ENCODE measurements at regions not wholly inside any gene's neighbourhood (a gene's known extent, or its start where the extent isn't known, plus 50 kb on each side); places are given as distances from the start of the nearest gene placed in this dataset.

DNA sequence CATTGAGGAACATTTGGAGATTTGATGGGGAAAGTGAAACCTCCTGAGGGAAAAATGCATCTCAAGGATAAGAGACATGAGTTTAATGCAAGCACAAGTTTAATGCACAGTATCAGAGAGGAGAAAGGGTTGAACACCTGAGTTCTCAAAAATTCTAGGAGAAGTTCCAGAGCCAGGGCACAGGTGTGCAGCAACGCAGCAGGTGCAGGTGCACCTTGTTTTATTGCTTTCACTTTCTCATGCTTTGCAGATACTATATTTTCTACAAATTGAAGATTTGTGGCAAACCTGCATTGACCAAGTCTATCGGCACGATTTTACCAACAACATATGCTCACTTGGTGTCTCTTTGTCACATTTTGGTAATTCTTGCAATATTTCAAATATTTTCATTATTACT is 267.6 kb upstream of the HNRNPA3 start:
- TF ChIP-seq, protein P1, sequence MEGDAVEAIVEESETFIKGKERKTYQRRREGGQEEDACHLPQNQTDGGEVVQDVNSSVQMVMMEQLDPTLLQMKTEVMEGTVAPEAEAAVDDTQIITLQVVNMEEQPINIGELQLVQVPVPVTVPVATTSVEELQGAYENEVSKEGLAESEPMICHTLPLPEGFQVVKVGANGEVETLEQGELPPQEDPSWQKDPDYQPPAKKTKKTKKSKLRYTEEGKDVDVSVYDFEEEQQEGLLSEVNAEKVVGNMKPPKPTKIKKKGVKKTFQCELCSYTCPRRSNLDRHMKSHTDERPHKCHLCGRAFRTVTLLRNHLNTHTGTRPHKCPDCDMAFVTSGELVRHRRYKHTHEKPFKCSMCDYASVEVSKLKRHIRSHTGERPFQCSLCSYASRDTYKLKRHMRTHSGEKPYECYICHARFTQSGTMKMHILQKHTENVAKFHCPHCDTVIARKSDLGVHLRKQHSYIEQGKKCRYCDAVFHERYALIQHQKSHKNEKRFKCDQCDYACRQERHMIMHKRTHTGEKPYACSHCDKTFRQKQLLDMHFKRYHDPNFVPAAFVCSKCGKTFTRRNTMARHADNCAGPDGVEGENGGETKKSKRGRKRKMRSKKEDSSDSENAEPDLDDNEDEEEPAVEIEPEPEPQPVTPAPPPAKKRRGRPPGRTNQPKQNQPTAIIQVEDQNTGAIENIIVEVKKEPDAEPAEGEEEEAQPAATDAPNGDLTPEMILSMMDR (conservative IDR thresholded peaks at IDR 0.05), result no peak
- TF ChIP-seq EZH2 (IDR thresholded peaks at IDR 0.05; ENCODE audit: low read depth), result no peak

Measured in PC-9 (cell line).